Dendritic cell treated with granulocyte-macrophage colony-stimulating factor and Interleukin-4, amounts not matched to agents 40 ng/mL and 50 ng/mL, for 4 days (primary cell): ENCODE measurements at regions not wholly inside any gene's neighbourhood (a gene's known extent, or its start where the extent isn't known, plus 50 kb on each side); places are given as distances from the start of the nearest gene placed in this dataset.

ENCODE experiments used
- H3K27ac Mint-ChIP-seq: one replicate; pipeline ENCODE4 v1.8.0; 2022; ENCODE audit warnings: mild to moderate bottlenecking, mixed read lengths
- H3K27me3 Mint-ChIP-seq: one replicate; pipeline ENCODE4 v1.8.0; 2022; ENCODE audit warnings: mild to moderate bottlenecking, mixed read lengths
- H3K36me3 Mint-ChIP-seq: one replicate; pipeline ENCODE4 v1.8.0; 2022; ENCODE audit warnings: low read depth, mixed read lengths
- H3K4me1 Mint-ChIP-seq: one replicate; pipeline ENCODE4 v1.8.0; 2022; ENCODE audit warnings: low read depth, mixed read lengths
- H3K4me3 Mint-ChIP-seq: one replicate; pipeline ENCODE4 v1.8.0; 2022; ENCODE audit warnings: mild to moderate bottlenecking, moderate library complexity, mixed read lengths
- H3K9me3 Mint-ChIP-seq: one replicate; pipeline ENCODE4 v1.8.0; 2022; ENCODE audit warnings: mixed read lengths
- intact Hi-C: fragments of 100-400 bp; cut with micrococcal nuclease; formaldehyde crosslinking; loops from one replicate; pipeline ENCODE4 v1.15.0; 2022

- Mint-ChIP-seq H3K9me3 (no peaks in the 10 kb centered on the region), H3K27ac (no peak overlapping the region), H3K4me1 (no peaks in the 10 kb centered on the region), H3K36me3 (no peaks in the 10 kb centered on the region), H3K27me3 (peaks cover 44% of the 10 kb centered on the region), H3K4me3 (no peak overlapping the region)
- intact Hi-C loops = no loop called here
Observed at GRCh38 chr17:5702951-5703510, 118.7 kb upstream of the NLRP1 start.

GRCh38 chr17:5703736-5704135 lies 119.4 kb upstream of the NLRP1 start:
- intact Hi-C loops = no loop called here
- Mint-ChIP-seq H3K4me1 (no peaks in the 10 kb centered on the region), H3K27me3 (peaks cover 43% of the 10 kb centered on the region), H3K9me3 (no peaks in the 10 kb centered on the region), H3K27ac (no peak overlapping the region), H3K4me3 (no peak overlapping the region), H3K36me3 (no peaks in the 10 kb centered on the region)

DNA sequence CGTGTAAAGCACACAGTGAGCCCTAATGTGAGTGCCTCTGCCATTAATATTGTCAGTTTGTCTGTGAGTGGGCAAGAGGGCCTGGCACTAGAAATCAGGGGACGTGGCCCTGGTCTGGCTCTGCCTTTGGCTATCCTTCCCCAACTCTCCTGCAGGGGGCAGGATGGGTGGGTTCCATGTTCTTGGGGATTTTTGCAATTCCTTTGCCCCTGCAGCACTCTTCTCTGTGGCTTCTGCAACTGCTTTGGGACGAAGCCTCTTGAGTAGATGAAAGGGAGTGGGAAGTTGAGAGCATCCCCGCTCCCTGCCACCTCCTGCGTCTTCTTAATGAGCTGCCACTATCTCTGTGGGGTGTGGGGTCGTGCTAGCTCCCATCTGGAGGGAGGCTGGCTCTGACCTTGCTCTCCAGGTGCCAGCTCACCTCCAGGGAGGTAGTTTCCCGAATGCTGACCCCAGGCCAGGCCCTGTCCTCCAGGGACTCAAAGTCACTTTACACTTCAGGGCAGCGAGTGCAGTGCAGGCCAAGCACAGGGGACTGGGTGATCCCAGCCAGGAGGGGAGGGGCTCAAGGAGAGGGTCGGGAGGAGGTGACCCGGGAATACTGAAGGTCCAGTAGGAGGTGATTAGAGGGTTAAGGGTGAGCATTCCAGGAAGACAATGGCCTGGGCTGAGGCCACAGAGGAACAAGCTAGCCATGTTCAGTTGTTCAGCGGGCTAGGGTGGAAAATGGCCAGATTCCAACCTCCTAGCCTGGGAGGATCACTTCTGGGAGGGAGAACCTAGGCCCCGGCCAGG lies 121.0 kb upstream of the NLRP1 start:
- peaks cover 4% of the 10 kb centered on the region for H3K9me3 Mint-ChIP-seq
- H3K27ac Mint-ChIP-seq = no peak overlapping the region
- no peaks in the 10 kb centered on the region for H3K36me3 Mint-ChIP-seq
- H3K4me3 Mint-ChIP-seq = no peak overlapping the region
- H3K27me3 Mint-ChIP-seq = peaks cover 39% of the 10 kb centered on the region
- no peaks in the 10 kb centered on the region for H3K4me1 Mint-ChIP-seq
- intact Hi-C loops = loop anchor here (5.0 kb wide), 1 partner anchor 717 kb away; no protein-coding TSS in a partner anchor

DNA sequence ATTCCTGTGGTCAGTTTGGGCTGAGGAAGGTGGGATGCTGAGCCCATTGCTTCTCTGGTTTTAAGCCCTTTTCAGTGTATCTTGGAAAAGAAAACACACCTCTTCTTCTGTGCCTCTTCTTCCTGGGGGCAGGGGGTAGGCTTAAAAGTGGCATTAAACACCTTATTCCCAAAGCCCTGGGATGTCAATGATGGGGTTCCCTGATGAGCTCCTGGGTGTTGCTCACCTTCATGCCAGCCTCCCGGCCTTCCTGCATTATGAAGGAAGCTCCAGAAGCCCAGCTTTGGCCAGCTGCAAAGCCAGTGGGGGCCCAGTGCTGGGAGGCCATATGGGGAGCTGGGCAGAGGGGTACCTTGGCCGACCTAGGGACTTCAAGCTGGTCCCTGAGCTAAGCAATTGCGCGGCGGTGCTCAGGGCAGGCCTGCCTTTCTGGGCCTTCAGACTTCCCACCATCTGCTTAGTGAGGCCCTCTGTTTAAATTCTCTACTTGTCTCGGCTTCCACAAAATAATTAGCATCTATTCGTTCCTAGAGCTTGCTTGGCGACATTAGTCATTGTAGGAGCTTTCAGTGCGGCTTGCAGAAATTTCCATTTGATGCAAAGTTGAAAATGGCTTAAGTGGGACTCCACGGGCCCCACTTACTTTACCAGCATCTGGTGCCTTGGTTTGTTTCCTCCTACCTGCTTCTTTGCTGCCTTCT lies 121.7 kb upstream of the NLRP1 start:
- H3K9me3 Mint-ChIP-seq = peaks cover 9% of the 10 kb centered on the region
- no peak overlapping the region for H3K4me3 Mint-ChIP-seq
- H3K27me3 Mint-ChIP-seq = peaks cover 45% of the 10 kb centered on the region
- H3K4me1 Mint-ChIP-seq = no peaks in the 10 kb centered on the region
- intact Hi-C loops = loop anchor here (1.0 to 5.0 kb wide), 3 partner anchors 114 to 716 kb away; no protein-coding TSS in a partner anchor
- no peaks in the 10 kb centered on the region for H3K36me3 Mint-ChIP-seq
- no peak overlapping the region for H3K27ac Mint-ChIP-seq

- H3K4me1 Mint-ChIP-seq = no peaks in the 10 kb centered on the region
- no peaks in the 10 kb centered on the region for H3K36me3 Mint-ChIP-seq
- H3K27ac Mint-ChIP-seq = no peak overlapping the region
- H3K4me3 Mint-ChIP-seq = no peak overlapping the region
- intact Hi-C loops = loop anchor here (1.0 to 5.0 kb wide), 3 partner anchors 114 to 716 kb away; no protein-coding TSS in a partner anchor
- peaks cover 48% of the 10 kb centered on the region for H3K27me3 Mint-ChIP-seq
- H3K9me3 Mint-ChIP-seq = peaks cover 9% of the 10 kb centered on the region
Observed at GRCh38 chr17:5706577-5707210, 122.4 kb upstream of the NLRP1 start.

- Mint-ChIP-seq H3K4me1 (no peaks in the 10 kb centered on the region), H3K27me3 (peaks cover 54% of the 10 kb centered on the region), H3K27ac (no peak overlapping the region), H3K4me3 (no peak overlapping the region), H3K9me3 (peaks cover 9% of the 10 kb centered on the region), H3K36me3 (no peaks in the 10 kb centered on the region)
- intact Hi-C loops = loop anchor here (5.0 kb wide), 1 partner anchor 715 kb away; no protein-coding TSS in a partner anchor
Observed at GRCh38 chr17:5707482-5707881, 123.2 kb upstream of the NLRP1 start.

DNA sequence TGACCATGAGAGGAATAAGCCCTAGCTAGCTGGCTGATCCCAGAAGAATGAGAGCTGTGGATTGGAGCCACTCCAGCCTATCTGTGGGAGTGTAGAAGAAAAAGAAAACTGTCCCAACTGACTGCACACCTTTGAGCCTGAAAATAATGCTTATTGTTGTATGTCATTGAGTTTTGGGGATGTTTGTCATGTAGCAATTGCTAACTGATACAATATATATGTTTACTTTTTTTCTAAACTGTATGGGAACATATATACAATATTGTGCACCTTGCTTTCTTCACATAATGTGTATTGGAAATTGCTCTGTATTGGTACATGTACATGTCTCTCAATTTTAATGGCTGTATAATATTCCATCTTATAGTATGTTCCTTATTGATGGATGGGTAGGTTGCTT lies 124.0 kb upstream of the NLRP1 start:
- H3K9me3 Mint-ChIP-seq = peaks cover 9% of the 10 kb centered on the region
- no peaks in the 10 kb centered on the region for H3K36me3 Mint-ChIP-seq
- H3K27ac Mint-ChIP-seq = no peak overlapping the region
- no peak overlapping the region for H3K4me3 Mint-ChIP-seq
- peaks cover 58% of the 10 kb centered on the region for H3K27me3 Mint-ChIP-seq
- intact Hi-C loops = loop anchor here (5.0 kb wide), 1 partner anchor 714 kb away; no protein-coding TSS in a partner anchor
- no peaks in the 10 kb centered on the region for H3K4me1 Mint-ChIP-seq

- peaks cover 18% of the 10 kb centered on the region for H3K9me3 Mint-ChIP-seq
- no peaks in the 10 kb centered on the region for H3K36me3 Mint-ChIP-seq
- peaks cover 59% of the 10 kb centered on the region for H3K27me3 Mint-ChIP-seq
- H3K4me3 Mint-ChIP-seq = no peak overlapping the region
- no peaks in the 10 kb centered on the region for H3K4me1 Mint-ChIP-seq
- intact Hi-C loops = no loop called here
- H3K27ac Mint-ChIP-seq = no peak overlapping the region
Observed at GRCh38 chr17:5711344-5711743, 127.0 kb upstream of the NLRP1 start.

GRCh38 chr17:5714993-5715392 lies 130.7 kb upstream of the NLRP1 start:
- H3K9me3 Mint-ChIP-seq = peaks cover 25% of the 10 kb centered on the region

GRCh38 chr17:5715478-5715877 lies 131.2 kb upstream of the NLRP1 start:
- Mint-ChIP-seq H3K9me3 (peaks cover 20% of the 10 kb centered on the region), H3K27me3 (peaks cover 66% of the 10 kb centered on the region), H3K4me1 (no peaks in the 10 kb centered on the region), H3K27ac (no peak overlapping the region), H3K36me3 (no peaks in the 10 kb centered on the region), H3K4me3 (no peak overlapping the region)
- intact Hi-C loops = no loop called here

More at GRCh38 chr17:5714993-5715392, 130.7 kb upstream of the NLRP1 start:
- intact Hi-C loops = no loop called here
- Mint-ChIP-seq H3K27ac (no peak overlapping the region), H3K36me3 (no peaks in the 10 kb centered on the region), H3K4me1 (no peaks in the 10 kb centered on the region), H3K27me3 (peaks cover 69% of the 10 kb centered on the region), H3K4me3 (no peak overlapping the region)

GRCh38 chr17:5718726-5719125 lies 134.4 kb upstream of the NLRP1 start:
- intact Hi-C loops = no loop called here
- H3K9me3 Mint-ChIP-seq = peaks cover 18% of the 10 kb centered on the region
- peaks cover 40% of the 10 kb centered on the region for H3K27me3 Mint-ChIP-seq

GRCh38 chr17:5719976-5720375 lies 135.7 kb upstream of the NLRP1 start:
- Mint-ChIP-seq H3K27me3 (peaks cover 36% of the 10 kb centered on the region), H3K4me3 (no peak overlapping the region), H3K27ac (no peak overlapping the region), H3K4me1 (no peaks in the 10 kb centered on the region), H3K36me3 (no peaks in the 10 kb centered on the region), H3K9me3 (peaks cover 18% of the 10 kb centered on the region)
- intact Hi-C loops = no loop called here

More at GRCh38 chr17:5718726-5719125, 134.4 kb upstream of the NLRP1 start:
- H3K4me1 Mint-ChIP-seq = no peaks in the 10 kb centered on the region
- no peak overlapping the region for H3K4me3 Mint-ChIP-seq
- H3K36me3 Mint-ChIP-seq = no peaks in the 10 kb centered on the region
- no peak overlapping the region for H3K27ac Mint-ChIP-seq

- peaks cover 20% of the 10 kb centered on the region for H3K27me3 Mint-ChIP-seq
- H3K4me1 Mint-ChIP-seq = no peaks in the 10 kb centered on the region
- intact Hi-C loops = no loop called here
- H3K4me3 Mint-ChIP-seq = no peak overlapping the region
- no peaks in the 10 kb centered on the region for H3K9me3 Mint-ChIP-seq
- no peaks in the 10 kb centered on the region for H3K36me3 Mint-ChIP-seq
- no peak overlapping the region for H3K27ac Mint-ChIP-seq
Observed at GRCh38 chr17:5730373-5730772, 146.1 kb upstream of the NLRP1 start.

GRCh38 chr17:5740937-5741336 lies 156.6 kb upstream of the NLRP1 start:
- Mint-ChIP-seq H3K4me1 (no peaks in the 10 kb centered on the region), H3K9me3 (no peaks in the 10 kb centered on the region), H3K4me3 (no peak overlapping the region), H3K27ac (no peak overlapping the region), H3K27me3 (peaks cover 19% of the 10 kb centered on the region), H3K36me3 (no peaks in the 10 kb centered on the region)
- intact Hi-C loops = no loop called here
